K562 (cell line): ENCODE measurements at regions not wholly inside any gene's neighbourhood (a gene's known extent, or its start where the extent isn't known, plus 50 kb on each side); places are given as distances from the start of the nearest gene placed in this dataset.

Experiments used
- ATAC-seq: fragments of 200-7000 bp; cut with Tn5 transposase; 3 replicates; pipeline ENCODE4 v1.9.1; 2020; ENCODE audit warnings: moderate library complexity
- BruUV-seq: library from RNA; stranded (reverse); fragments of 400-500 nt; replicated peaks from 2 replicates; lab custom pipeline; 2021; lab: Mats Ljungman, UMichigan
- CTCF ChIA-PET: fragments of 300-600 bp; formaldehyde crosslinking; extraction: SDS; loops from one replicate; lab custom pipeline; 2021; ENCODE audit warnings: low intra/inter-chr PET ratio; lab: Yijun Ruan, JAX
- POLR2A ChIA-PET: fragments of 300-600, 350-650 bp; sonication (Branson Sonifier 250); formaldehyde crosslinking; extraction: SDS; loops from one replicate; lab custom pipeline; 2021; ENCODE audit warnings: antibody characterized with exemption, inconsistent platforms; lab: Yijun Ruan, JAX
- DNase-seq, 4 experiments: peaks; one replicate each; pipeline versions ENCODE4 v3.0.0 to v3.0.0-alpha.2; 2011 to 2018; ENCODE audit warnings: low spot score in 3 of 4, mixed read lengths in 3 of 4; ENCODE audit errors: extremely low read depth in 1 of 4
- FAIRE-seq: peaks from 2 replicates; lab custom pipeline; 2011; peaks lifted over from hg19 to GRCh38; lab: Jason Lieb, UNC
- H2AFZ ChIP-seq: 2 replicates; pipeline ENCODE4 v1.6.0; 2011; ENCODE audit warnings: low read depth, low read length, control low read depth, inconsistent platforms
- H3K27ac ChIP-seq: fragments of 200-600 bp; 3 replicates; pipeline ENCODE4 v1.8.0; 2011; ENCODE audit warnings: low read depth, mild to moderate bottlenecking, control low read depth, inconsistent platforms, low read length, moderate library complexity, mixed read lengths; ENCODE audit errors: extremely low read depth
- H3K27me3 ChIP-seq, 2 experiments: fragments of 300-600 bp in 1 of 2; 2 replicates in 1 of 2; 3 replicates in 1 of 2; pipeline versions ENCODE4 v1.6.0 to v1.8.0; 2011; ENCODE audit warnings: inconsistent platforms in 2 of 2, low read length in 2 of 2, mild to moderate bottlenecking in 1 of 2, mixed read lengths in 1 of 2, moderate library complexity in 1 of 2; ENCODE audit not compliant: control insufficient read depth in 2 of 2, insufficient read depth in 2 of 2
- H3K36me3 ChIP-seq: fragments of 300-600 bp; 3 replicates; pipeline ENCODE4 v1.8.0; 2011; ENCODE audit warnings: mild to moderate bottlenecking, low read length, inconsistent platforms; ENCODE audit not compliant: control insufficient read depth, insufficient read depth
- H3K4me1 ChIP-seq, 2 experiments: fragments of 200-600 bp in 1 of 2; replicated peaks in 1 of 2; 2 replicates in 1 of 2; 3 replicates in 1 of 2; pipeline versions ENCODE4 v1.5.1 to v1.8.0; 2011; ENCODE audit warnings: inconsistent platforms in 2 of 2, low read length in 2 of 2, mild to moderate bottlenecking in 1 of 2, mixed read lengths in 1 of 2, moderate library complexity in 1 of 2; ENCODE audit not compliant: control insufficient read depth in 2 of 2, insufficient read depth in 2 of 2
- H3K4me2 ChIP-seq: 2 replicates; pipeline ENCODE4 v1.6.1; 2011; ENCODE audit warnings: low read length, control low read depth, inconsistent platforms, mixed read lengths; ENCODE audit not compliant: insufficient read depth
- H3K4me3 ChIP-seq: fragments of 200-600 bp; sonication (generic), shearing (Covaris generic); 2 replicates; pipeline ENCODE4 v1.5.1; 2016; ENCODE audit warnings: control low read depth, inconsistent platforms
- H3K79me2 ChIP-seq: fragments of 200-600 bp; 3 replicates; pipeline ENCODE4 v1.8.0; 2011; ENCODE audit warnings: low read length, inconsistent platforms; ENCODE audit not compliant: control insufficient read depth, insufficient read depth
- H3K9ac ChIP-seq, 2 experiments: 2 replicates each; pipeline versions ENCODE4 v1.6.0 to v1.6.1; 2011; ENCODE audit warnings: low read depth in 2 of 2, low read length in 2 of 2, control low read depth in 1 of 2, inconsistent platforms in 1 of 2, mild to moderate bottlenecking in 1 of 2, mixed read lengths in 1 of 2; ENCODE audit not compliant: insufficient read depth in 1 of 2
- H3K9me1 ChIP-seq: one replicate; pipeline ENCODE4 v1.6.0; 2011; ENCODE audit warnings: inconsistent platforms, mild to moderate bottlenecking, low read length, moderate library complexity; ENCODE audit not compliant: control insufficient read depth, insufficient read depth
- H3K9me3 ChIP-seq: replicated peaks from 2 replicates; pipeline ENCODE4 v1.5.1; 2011; ENCODE audit warnings: low read depth, low read length, inconsistent platforms; ENCODE audit not compliant: control insufficient read depth, insufficient read depth
- H4K20me1 ChIP-seq: replicated peaks from 2 replicates; pipeline ENCODE4 v1.6.1; 2011; ENCODE audit warnings: low read length, inconsistent platforms, mixed read lengths; ENCODE audit not compliant: control insufficient read depth, insufficient read depth
- CTCF ChIP-seq, 3 experiments: IDR thresholded peaks in 2 of 3; conservative IDR thresholded peaks in 1 of 3; 2 replicates each; pipeline ENCODE4 v1.5.1; 2011 to 2012; ENCODE audit warnings: low read length in 3 of 3, mild to moderate bottlenecking in 3 of 3, control low read depth in 2 of 3, improper control_type of control experiment in 1 of 3, inconsistent platforms in 1 of 3, low read depth in 1 of 3, mixed read lengths in 1 of 3, moderate library complexity in 1 of 3; ENCODE audit not compliant: insufficient read depth in 2 of 3
- CTCFL ChIP-seq: IDR thresholded peaks from 2 replicates; pipeline ENCODE4 v1.6.1; 2011; ENCODE audit warnings: borderline replicate concordance, low read depth, mild to moderate bottlenecking, moderate library complexity, low read length; ENCODE audit not compliant: insufficient read depth, poor library complexity, severe bottlenecking
- FOXP4 ChIP-seq: sonication (generic); formaldehyde crosslinking; IDR thresholded peaks from 2 replicates; pipeline ENCODE4 v1.8.0; 2022; ENCODE audit warnings: mild to moderate bottlenecking, missing genetic modification reagents, borderline replicate concordance
- WGBS: fragments of 100-300 bp; shearing (Covaris generic); methylation state at CpG from one replicate; pipeline ENCODE4 v1.1.6; 2016; ENCODE audit warnings: low coverage, mixed read lengths; ENCODE audit not compliant: insufficient coverage; ENCODE audit errors: missing lambda C conversion rate; 5-methylcytosine and 5-hydroxymethylcytosine counted together
- in situ Hi-C: fragments of 300-500 bp; cut with MboI; formaldehyde crosslinking; loops from 4 replicates; pipeline ENCODE4 v1.15.0; 2018; ENCODE audit warnings: inconsistent platforms, mixed read lengths
- intact Hi-C: fragments of 100-400 bp; cut with micrococcal nuclease; formaldehyde crosslinking; loops from 2 replicates; pipeline ENCODE4 v1.14.2; 2022

- peak; percentile 82 for ATAC-seq
- no peaks in the 10 kb centered on the region for H3K9me3 ChIP-seq
- no peaks in the 10 kb centered on the region for H3K4me1 ChIP-seq
- peaks cover 3% of the 10 kb centered on the region for H3K9me1 ChIP-seq
- no peak overlapping the region for H3K27ac ChIP-seq
- no peak overlapping the region for H2AFZ ChIP-seq
- TF ChIP-seq CTCFL (peak; percentile 54), FOXP4 (no peak), CTCF (IDR thresholded peaks at IDR 0.05 in 2 of 3, conservative IDR thresholded peaks at IDR 0.05 in 1 of 3; ENCODE audit: insufficient read depth in 2 of 3, low read depth in 1 of 3, low read length in 3 of 3) (peak; percentile 34 to 58 (median 58); a peak in 5 of 6 replicates)
- TF ChIP-seq, all 486 proteins: peak for 2
- Histone ChIP-seq H4K20me1 (0 out of 2 replicates have a peak, but pooled peaks cover 7% of the 10 kb centered on the region), H3K4me2 (no peak overlapping the region), H3K36me3 (no peaks in the 10 kb centered on the region), H3K4me3 (no peak overlapping the region), H3K27me3 (no peaks in the 10 kb centered on the region), H3K9ac (no peak overlapping the region), H3K79me2 (no peaks in the 10 kb centered on the region)
- ChIA-PET POLR2A (interaction anchor here (0.5 kb wide), 1 partner anchor 64 kb away, joined by 3 read pairs; no protein-coding TSS in a partner anchor), CTCF (no interaction called here)
- no peak for FAIRE-seq
- 2% methylated on average over 8 of the region's 8 CpGs for WGBS
- BruUV-seq = no TSS peak
- peak; percentile 15 to 41 (median 34) for DNase-seq
- intact Hi-C loops (no loop called here), in situ Hi-C loops (no loop called here)
Measured at GRCh38 chr1:29655945-29656850, 419.9 kb downstream of the PTPRU start.
